K562 (cell line): ENCODE measurements at regions not wholly inside any gene's neighbourhood (a gene's known extent, or its start where the extent isn't known, plus 50 kb on each side); places are given as distances from the start of the nearest gene placed in this dataset.

ENCODE experiments used
- ATAC-seq: fragments of 200-7000 bp; cut with Tn5 transposase; 3 replicates; pipeline ENCODE4 v1.9.1; 2020; ENCODE audit warnings: moderate library complexity
- BruUV-seq: library from RNA; stranded (reverse); fragments of 400-500 nt; replicated peaks from 2 replicates; lab custom pipeline; 2021; lab: Mats Ljungman, UMichigan
- CTCF ChIA-PET: fragments of 300-600 bp; formaldehyde crosslinking; extraction: SDS; loops from one replicate; lab custom pipeline; 2021; ENCODE audit warnings: low intra/inter-chr PET ratio; lab: Yijun Ruan, JAX
- POLR2A ChIA-PET: fragments of 300-600, 350-650 bp; sonication (Branson Sonifier 250); formaldehyde crosslinking; extraction: SDS; loops from one replicate; lab custom pipeline; 2021; ENCODE audit warnings: antibody characterized with exemption, inconsistent platforms; lab: Yijun Ruan, JAX
- DNase-seq, 4 experiments: peaks; one replicate each; pipeline versions ENCODE4 v3.0.0 to v3.0.0-alpha.2; 2011 to 2018; ENCODE audit warnings: low spot score in 3 of 4, mixed read lengths in 3 of 4; ENCODE audit errors: extremely low read depth in 1 of 4
- FAIRE-seq: peaks from 2 replicates; lab custom pipeline; 2011; peaks lifted over from hg19 to GRCh38; lab: Jason Lieb, UNC
- H2AFZ ChIP-seq: 2 replicates; pipeline ENCODE4 v1.6.0; 2011; ENCODE audit warnings: low read depth, low read length, control low read depth, inconsistent platforms
- H3K27ac ChIP-seq: fragments of 200-600 bp; 3 replicates; pipeline ENCODE4 v1.8.0; 2011; ENCODE audit warnings: low read depth, mild to moderate bottlenecking, control low read depth, inconsistent platforms, low read length, moderate library complexity, mixed read lengths; ENCODE audit errors: extremely low read depth
- H3K27me3 ChIP-seq, 2 experiments: fragments of 300-600 bp in 1 of 2; 2 replicates in 1 of 2; 3 replicates in 1 of 2; pipeline versions ENCODE4 v1.6.0 to v1.8.0; 2011; ENCODE audit warnings: inconsistent platforms in 2 of 2, low read length in 2 of 2, mild to moderate bottlenecking in 1 of 2, mixed read lengths in 1 of 2, moderate library complexity in 1 of 2; ENCODE audit not compliant: control insufficient read depth in 2 of 2, insufficient read depth in 2 of 2
- H3K36me3 ChIP-seq: fragments of 300-600 bp; 3 replicates; pipeline ENCODE4 v1.8.0; 2011; ENCODE audit warnings: mild to moderate bottlenecking, low read length, inconsistent platforms; ENCODE audit not compliant: control insufficient read depth, insufficient read depth
- H3K4me1 ChIP-seq, 2 experiments: fragments of 200-600 bp in 1 of 2; replicated peaks in 1 of 2; 2 replicates in 1 of 2; 3 replicates in 1 of 2; pipeline versions ENCODE4 v1.5.1 to v1.8.0; 2011; ENCODE audit warnings: inconsistent platforms in 2 of 2, low read length in 2 of 2, mild to moderate bottlenecking in 1 of 2, mixed read lengths in 1 of 2, moderate library complexity in 1 of 2; ENCODE audit not compliant: control insufficient read depth in 2 of 2, insufficient read depth in 2 of 2
- H3K4me2 ChIP-seq: 2 replicates; pipeline ENCODE4 v1.6.1; 2011; ENCODE audit warnings: low read length, control low read depth, inconsistent platforms, mixed read lengths; ENCODE audit not compliant: insufficient read depth
- H3K4me3 ChIP-seq: fragments of 200-600 bp; sonication (generic), shearing (Covaris generic); 2 replicates; pipeline ENCODE4 v1.5.1; 2016; ENCODE audit warnings: control low read depth, inconsistent platforms
- H3K79me2 ChIP-seq: fragments of 200-600 bp; 3 replicates; pipeline ENCODE4 v1.8.0; 2011; ENCODE audit warnings: low read length, inconsistent platforms; ENCODE audit not compliant: control insufficient read depth, insufficient read depth
- H3K9ac ChIP-seq, 2 experiments: 2 replicates each; pipeline versions ENCODE4 v1.6.0 to v1.6.1; 2011; ENCODE audit warnings: low read depth in 2 of 2, low read length in 2 of 2, control low read depth in 1 of 2, inconsistent platforms in 1 of 2, mild to moderate bottlenecking in 1 of 2, mixed read lengths in 1 of 2; ENCODE audit not compliant: insufficient read depth in 1 of 2
- H3K9me1 ChIP-seq: one replicate; pipeline ENCODE4 v1.6.0; 2011; ENCODE audit warnings: inconsistent platforms, mild to moderate bottlenecking, low read length, moderate library complexity; ENCODE audit not compliant: control insufficient read depth, insufficient read depth
- H3K9me3 ChIP-seq: replicated peaks from 2 replicates; pipeline ENCODE4 v1.5.1; 2011; ENCODE audit warnings: low read depth, low read length, inconsistent platforms; ENCODE audit not compliant: control insufficient read depth, insufficient read depth
- H4K20me1 ChIP-seq: replicated peaks from 2 replicates; pipeline ENCODE4 v1.6.1; 2011; ENCODE audit warnings: low read length, inconsistent platforms, mixed read lengths; ENCODE audit not compliant: control insufficient read depth, insufficient read depth
- CBX3 ChIP-seq, 2 experiments: IDR thresholded peaks; 1 replicate in 1 of 2; 2 replicates in 1 of 2; pipeline ENCODE4 v1.6.1; 2012; ENCODE audit warnings: inconsistent platforms in 2 of 2, low read length in 2 of 2, borderline replicate concordance in 1 of 2, control low read depth in 1 of 2
- CC2D1A ChIP-seq: fragments of 450-650 bp; IDR thresholded peaks from 2 replicates; pipeline ENCODE4 v1.6.1; 2017; ENCODE audit warnings: mild to moderate bottlenecking
- CCAR2 ChIP-seq: fragments of 200-400 bp; formaldehyde crosslinking; IDR thresholded peaks from 2 replicates; pipeline ENCODE4 v1.6.1; 2017; ENCODE audit warnings: mild to moderate bottlenecking, low read depth, low read length
- CCNT2 ChIP-seq: IDR thresholded peaks from 2 replicates; pipeline ENCODE4 v1.6.1; 2011; ENCODE audit warnings: borderline replicate concordance, low read depth, mild to moderate bottlenecking, moderate library complexity, mixed read lengths, low read length; ENCODE audit not compliant: insufficient read length; ENCODE audit errors: extremely low read depth
- KAT2B ChIP-seq: IDR thresholded peaks from one replicate; pipeline ENCODE4 v1.6.1; 2012; ENCODE audit warnings: low read depth, mild to moderate bottlenecking, control low read depth, inconsistent platforms, low read length, moderate library complexity
- LARP7 ChIP-seq: fragments of 450-650 bp; IDR thresholded peaks from 2 replicates; pipeline ENCODE4 v1.6.1; 2016
- LEF1 ChIP-seq: fragments of 450-650 bp; IDR thresholded peaks from 2 replicates; pipeline ENCODE4 v1.6.1; 2016; ENCODE audit warnings: mild to moderate bottlenecking
- MEF2A ChIP-seq: IDR thresholded peaks from 2 replicates; pipeline ENCODE4 v1.6.1; 2011; ENCODE audit warnings: low read depth, mild to moderate bottlenecking, low read length, moderate library complexity; ENCODE audit not compliant: control insufficient read depth
- POLR2AphosphoS5 ChIP-seq: IDR thresholded peaks from 2 replicates; pipeline ENCODE4 v1.6.1; 2011; ENCODE audit warnings: mild to moderate bottlenecking, low read depth, low read length, moderate library complexity; ENCODE audit not compliant: control insufficient read depth, insufficient read depth
- RFX5 ChIP-seq: IDR thresholded peaks from 2 replicates; pipeline ENCODE4 v1.6.1; 2011; ENCODE audit warnings: low read depth, mild to moderate bottlenecking, improper control_type of control experiment, low read length
- SREBF2 ChIP-seq: sonication (generic); formaldehyde crosslinking; IDR thresholded peaks from 2 replicates; pipeline ENCODE4 v1.4.0; 2020; ENCODE audit warnings: mild to moderate bottlenecking, missing genetic modification reagents
- SRSF3 ChIP-seq: fragments of 200-400 bp; formaldehyde crosslinking; IDR thresholded peaks from 2 replicates; pipeline ENCODE4 v1.6.1; 2016; ENCODE audit warnings: mild to moderate bottlenecking, low read length, moderate library complexity; ENCODE audit not compliant: insufficient read depth
- SRSF7 ChIP-seq: fragments of 200-400 bp; formaldehyde crosslinking; optimal IDR thresholded peaks from 2 replicates; pipeline ENCODE3; 2017; ENCODE audit warnings: mild to moderate bottlenecking, low read depth, low read length
- TAF1 ChIP-seq: IDR thresholded peaks from 2 replicates; pipeline ENCODE4 v1.6.1; 2011; ENCODE audit warnings: mild to moderate bottlenecking, low read length, moderate library complexity; ENCODE audit not compliant: insufficient read depth, control insufficient read depth, severe bottlenecking; ENCODE audit errors: extremely low read depth
- THRAP3 ChIP-seq: fragments of 450-650 bp; IDR thresholded peaks from 2 replicates; pipeline ENCODE4 v1.6.1; 2016; ENCODE audit warnings: mild to moderate bottlenecking, inconsistent platforms, borderline replicate concordance
- ZC3H11A ChIP-seq: IDR thresholded peaks from 2 replicates; pipeline ENCODE4 v1.6.1; 2012; ENCODE audit warnings: low read depth, low read length, improper control_type of control experiment
- ZNF431 ChIP-seq: sonication (generic); formaldehyde crosslinking; IDR thresholded peaks from 2 replicates; pipeline ENCODE4 v1.8.0; 2022; ENCODE audit warnings: mild to moderate bottlenecking, missing genetic modification reagents
- ZNF717 ChIP-seq: fragments of 250-450 bp; sonication (Bioruptor Pico); IDR thresholded peaks from 2 replicates; pipeline ENCODE4 v1.5.0; 2021
- WGBS: fragments of 100-300 bp; shearing (Covaris generic); methylation state at CpG from one replicate; pipeline ENCODE4 v1.1.6; 2016; ENCODE audit warnings: low coverage, mixed read lengths; ENCODE audit not compliant: insufficient coverage; ENCODE audit errors: missing lambda C conversion rate; 5-methylcytosine and 5-hydroxymethylcytosine counted together
- in situ Hi-C: fragments of 300-500 bp; cut with MboI; formaldehyde crosslinking; loops from 4 replicates; pipeline ENCODE4 v1.15.0; 2018; ENCODE audit warnings: inconsistent platforms, mixed read lengths
- intact Hi-C: fragments of 100-400 bp; cut with micrococcal nuclease; formaldehyde crosslinking; loops from 2 replicates; pipeline ENCODE4 v1.14.2; 2022
- TF ChIP-seq, protein P1 (sequence below): IDR thresholded peaks from 3 replicates; pipeline ENCODE4 v1.6.1; 2011; ENCODE audit warnings: borderline replicate concordance, mild to moderate bottlenecking; ENCODE audit not compliant: insufficient read length, insufficient read depth
- TF ChIP-seq, protein P2 (sequence below), 2 experiments: fragments of 150-350 bp in 1 of 2; IDR thresholded peaks; 2 replicates each; pipeline ENCODE4 v1.6.1; 2012 to 2016; ENCODE audit warnings: low read depth in 2 of 2, low read length in 2 of 2, mild to moderate bottlenecking in 1 of 2, moderate library complexity in 1 of 2

- intact Hi-C loops (no loop called here), in situ Hi-C loops (no loop called here)
- Histone ChIP-seq H3K27ac (no peak overlapping the region), H4K20me1 (no peaks in the 10 kb centered on the region), H3K9ac (no peak overlapping the region), H2AFZ (no peak overlapping the region), H3K4me3 (no peak overlapping the region), H3K79me2 (no peaks in the 10 kb centered on the region), H3K4me2 (no peak overlapping the region), H3K9me1 (no peaks in the 10 kb centered on the region), H3K27me3 (no peaks in the 10 kb centered on the region), H3K4me1 (no peaks in the 10 kb centered on the region), H3K36me3 (no peaks in the 10 kb centered on the region), H3K9me3 (no peaks in the 10 kb centered on the region)
- FAIRE-seq, result no peak
- BruUV-seq, result no TSS peak
- no peak for DNase-seq
- CTCF ChIA-PET, result no interaction called here
- TF ChIP-seq RFX5, result no peak
- TF ChIP-seq LARP7, result no peak
- TF ChIP-seq SRSF7, result no peak
- no peak for TF ChIP-seq THRAP3
- no peak for TF ChIP-seq CCNT2
- no peak for TF ChIP-seq ZNF717 (CRISPR knock-in tag)
- TF ChIP-seq, protein P1, sequence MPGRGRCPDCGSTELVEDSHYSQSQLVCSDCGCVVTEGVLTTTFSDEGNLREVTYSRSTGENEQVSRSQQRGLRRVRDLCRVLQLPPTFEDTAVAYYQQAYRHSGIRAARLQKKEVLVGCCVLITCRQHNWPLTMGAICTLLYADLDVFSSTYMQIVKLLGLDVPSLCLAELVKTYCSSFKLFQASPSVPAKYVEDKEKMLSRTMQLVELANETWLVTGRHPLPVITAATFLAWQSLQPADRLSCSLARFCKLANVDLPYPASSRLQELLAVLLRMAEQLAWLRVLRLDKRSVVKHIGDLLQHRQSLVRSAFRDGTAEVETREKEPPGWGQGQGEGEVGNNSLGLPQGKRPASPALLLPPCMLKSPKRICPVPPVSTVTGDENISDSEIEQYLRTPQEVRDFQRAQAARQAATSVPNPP, result no peak
- no peak for TF ChIP-seq ZC3H11A
- no peak for TF ChIP-seq MEF2A
- TF ChIP-seq ZNF431 (CRISPR knock-in tag), result no peak
- TF ChIP-seq CBX3 (IDR thresholded peaks at IDR 0.05; ENCODE audit: borderline replicate concordance in 1 of 2, low read length in 2 of 2), result no peak
- TF ChIP-seq CC2D1A, result no peak
- TF ChIP-seq KAT2B, result no peak
- TF ChIP-seq, protein P2, sequence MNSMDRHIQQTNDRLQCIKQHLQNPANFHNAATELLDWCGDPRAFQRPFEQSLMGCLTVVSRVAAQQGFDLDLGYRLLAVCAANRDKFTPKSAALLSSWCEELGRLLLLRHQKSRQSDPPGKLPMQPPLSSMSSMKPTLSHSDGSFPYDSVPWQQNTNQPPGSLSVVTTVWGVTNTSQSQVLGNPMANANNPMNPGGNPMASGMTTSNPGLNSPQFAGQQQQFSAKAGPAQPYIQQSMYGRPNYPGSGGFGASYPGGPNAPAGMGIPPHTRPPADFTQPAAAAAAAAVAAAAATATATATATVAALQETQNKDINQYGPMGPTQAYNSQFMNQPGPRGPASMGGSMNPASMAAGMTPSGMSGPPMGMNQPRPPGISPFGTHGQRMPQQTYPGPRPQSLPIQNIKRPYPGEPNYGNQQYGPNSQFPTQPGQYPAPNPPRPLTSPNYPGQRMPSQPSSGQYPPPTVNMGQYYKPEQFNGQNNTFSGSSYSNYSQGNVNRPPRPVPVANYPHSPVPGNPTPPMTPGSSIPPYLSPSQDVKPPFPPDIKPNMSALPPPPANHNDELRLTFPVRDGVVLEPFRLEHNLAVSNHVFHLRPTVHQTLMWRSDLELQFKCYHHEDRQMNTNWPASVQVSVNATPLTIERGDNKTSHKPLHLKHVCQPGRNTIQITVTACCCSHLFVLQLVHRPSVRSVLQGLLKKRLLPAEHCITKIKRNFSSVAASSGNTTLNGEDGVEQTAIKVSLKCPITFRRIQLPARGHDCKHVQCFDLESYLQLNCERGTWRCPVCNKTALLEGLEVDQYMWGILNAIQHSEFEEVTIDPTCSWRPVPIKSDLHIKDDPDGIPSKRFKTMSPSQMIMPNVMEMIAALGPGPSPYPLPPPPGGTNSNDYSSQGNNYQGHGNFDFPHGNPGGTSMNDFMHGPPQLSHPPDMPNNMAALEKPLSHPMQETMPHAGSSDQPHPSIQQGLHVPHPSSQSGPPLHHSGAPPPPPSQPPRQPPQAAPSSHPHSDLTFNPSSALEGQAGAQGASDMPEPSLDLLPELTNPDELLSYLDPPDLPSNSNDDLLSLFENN (IDR thresholded peaks at IDR 0.05; ENCODE audit: low read depth in 2 of 2, low read length in 2 of 2), result no peak
- TF ChIP-seq TAF1, result no peak
- TF ChIP-seq CCAR2, result no peak
- TF ChIP-seq LEF1, result no peak
- no peak for TF ChIP-seq POLR2AphosphoS5
- TF ChIP-seq SRSF3, result no peak
- no peak for TF ChIP-seq SREBF2 (CRISPR knock-in tag)
- 0% methylated on average over 1 of the region's 1 CpG for WGBS
- POLR2A ChIA-PET, result no interaction called here
- no peak for ATAC-seq
Observed at GRCh38 chr13:56752636-56753035, 388.1 kb upstream of the PRR20A start.
